GM19043 (cell line): ENCODE measurements at regions not wholly inside any gene's neighbourhood (a gene's known extent, or its start where the extent isn't known, plus 50 kb on each side); places are given as distances from the start of the nearest gene placed in this dataset.
"Not testable (repeated sequence)": the region's sequence is repeated elsewhere in the genome, so short reads cannot be mapped to it uniquely, and the experiment has no call there.

ENCODE experiments used
- ATAC-seq: cut with Tn5 transposase; IDR thresholded peaks from one replicate; pipeline ENCODE4 v1.9.1; 2021; ENCODE audit warnings: low read depth; ENCODE audit not compliant: unreplicated experiment

- ATAC-seq: no peak
These were observed 82.9 kb upstream of the THBS1 start for GRCh38 chr15:39497759-39498565.

GRCh38 chr15:39498629-39499028 lies 82.2 kb upstream of the THBS1 start:
- no peak for ATAC-seq

- no peak for ATAC-seq
These were observed 81.8 kb upstream of the THBS1 start for GRCh38 chr15:39499042-39499441.

DNA sequence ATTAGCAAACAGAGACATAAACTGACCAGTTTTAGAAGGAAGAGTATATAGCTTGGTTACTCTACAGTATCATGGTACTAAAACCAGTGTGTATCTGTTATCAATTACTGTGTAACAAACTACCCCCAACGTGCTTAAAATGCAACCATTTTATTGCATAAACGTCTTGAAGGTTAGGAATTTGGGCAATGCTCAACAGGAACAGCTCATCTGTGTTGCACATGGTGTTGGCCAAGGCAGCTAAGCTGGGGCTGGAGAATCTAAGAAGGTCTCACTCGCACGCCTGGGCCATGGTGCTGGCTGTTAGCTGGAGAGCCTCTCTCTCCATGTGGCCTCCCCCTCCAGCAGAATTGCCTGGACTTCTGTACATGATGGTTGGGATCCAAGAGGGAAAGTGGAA lies 81.2 kb upstream of the THBS1 start:
- no peak for ATAC-seq

- ATAC-seq: no peak
These were observed 79.4 kb upstream of the THBS1 start for GRCh38 chr15:39501366-39502081.

- ATAC-seq: no peak
These were observed 78.8 kb upstream of the THBS1 start for GRCh38 chr15:39502082-39502447.

DNA sequence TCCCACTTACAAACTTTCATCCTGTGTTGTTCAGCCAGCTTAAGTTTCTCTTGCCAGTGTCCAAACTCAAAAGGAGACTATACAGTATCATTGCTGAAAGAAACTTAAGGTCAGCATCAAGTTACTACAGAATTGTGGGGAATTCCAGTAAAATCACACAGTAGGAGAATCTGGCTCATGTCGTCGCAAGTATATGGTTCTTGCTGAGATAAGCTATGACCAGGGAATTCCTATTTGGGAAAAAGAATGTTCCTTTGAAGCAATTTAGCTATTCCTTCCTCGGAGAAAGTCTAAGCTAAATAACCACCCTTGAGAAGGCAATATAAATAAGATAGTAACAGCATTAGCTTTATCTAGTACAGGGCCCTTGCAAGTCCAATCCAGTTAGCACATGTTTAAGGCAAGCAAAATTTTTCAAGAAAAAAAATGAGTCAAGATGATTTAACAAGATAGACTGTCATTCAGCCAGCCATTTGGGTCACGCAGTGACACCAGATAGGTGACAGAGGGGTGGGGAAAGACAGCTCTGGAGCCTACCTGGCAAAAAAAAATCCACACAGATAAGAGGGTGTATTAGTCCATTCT lies 78.2 kb upstream of the THBS1 start:
- no peak for ATAC-seq

- no peak for ATAC-seq
These were observed 77.4 kb upstream of the THBS1 start for GRCh38 chr15:39503526-39503925.

- no peak for ATAC-seq
These were observed 76.1 kb upstream of the THBS1 start for GRCh38 chr15:39504808-39505207.

- ATAC-seq: no peak
These were observed 74.7 kb upstream of the THBS1 start for GRCh38 chr15:39506146-39506545.

DNA sequence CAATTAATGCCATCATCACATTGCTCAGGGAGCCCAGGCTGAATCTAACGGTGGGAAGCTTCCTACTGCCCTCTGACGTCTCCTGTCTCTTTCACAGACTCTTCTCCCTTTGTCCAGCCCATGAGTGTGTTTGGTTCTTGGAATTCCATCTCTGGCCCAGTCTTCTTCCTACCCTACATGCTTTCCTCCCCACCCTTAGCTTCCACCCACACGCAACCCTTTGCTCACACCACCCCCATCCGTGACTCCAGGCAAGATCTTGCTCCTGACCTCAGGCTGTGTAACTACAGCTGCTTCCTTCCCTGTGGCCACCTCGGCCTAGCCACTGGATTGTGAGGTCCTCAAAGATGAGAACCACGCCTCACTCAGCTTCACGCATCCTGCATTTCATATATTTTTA lies 72.3 kb upstream of the THBS1 start:
- ATAC-seq: no peak

GRCh38 chr15:39510001-39510701 lies 70.7 kb upstream of the THBS1 start:
- no peak for ATAC-seq

GRCh38 chr15:39511000-39511915 lies 69.6 kb upstream of the THBS1 start:
- ATAC-seq: no peak

DNA sequence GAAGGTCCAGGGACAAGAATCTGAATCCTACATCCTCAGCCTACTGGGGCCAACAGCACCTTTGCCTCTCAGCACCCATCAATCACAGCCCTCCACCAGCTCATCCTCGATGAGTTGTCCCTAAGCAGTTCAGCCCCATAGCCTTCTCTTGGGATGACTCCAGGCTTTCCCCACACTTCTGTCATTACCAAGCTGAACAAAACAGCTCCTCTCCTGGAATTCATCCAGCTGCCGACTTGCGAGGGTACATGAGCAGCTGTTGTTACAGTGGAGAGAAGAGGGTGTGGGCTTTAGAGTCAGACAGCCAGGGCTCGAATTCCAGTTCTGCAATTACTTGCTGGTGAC lies 69.0 kb upstream of the THBS1 start:
- no peak for ATAC-seq

DNA sequence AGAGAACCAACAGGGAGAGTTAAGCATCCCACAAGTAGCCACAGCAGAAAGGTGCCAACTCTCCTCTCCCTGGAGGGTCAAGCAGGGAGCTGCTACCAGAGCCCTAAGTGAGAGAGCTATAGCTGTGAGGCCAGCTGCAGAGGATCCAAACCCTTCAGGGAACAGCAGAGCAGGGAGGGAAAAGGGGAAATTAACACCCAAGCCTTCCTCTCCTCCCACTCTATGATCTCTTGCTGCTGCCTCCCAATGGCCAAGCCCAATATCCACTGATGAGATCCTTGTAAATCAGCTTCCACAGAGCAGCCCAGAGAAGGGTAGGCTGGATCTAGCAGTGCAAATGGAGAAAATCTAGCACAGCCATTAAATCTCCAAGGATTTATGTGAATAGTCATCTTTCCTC lies 68.2 kb upstream of the THBS1 start:
- no peak for ATAC-seq

DNA sequence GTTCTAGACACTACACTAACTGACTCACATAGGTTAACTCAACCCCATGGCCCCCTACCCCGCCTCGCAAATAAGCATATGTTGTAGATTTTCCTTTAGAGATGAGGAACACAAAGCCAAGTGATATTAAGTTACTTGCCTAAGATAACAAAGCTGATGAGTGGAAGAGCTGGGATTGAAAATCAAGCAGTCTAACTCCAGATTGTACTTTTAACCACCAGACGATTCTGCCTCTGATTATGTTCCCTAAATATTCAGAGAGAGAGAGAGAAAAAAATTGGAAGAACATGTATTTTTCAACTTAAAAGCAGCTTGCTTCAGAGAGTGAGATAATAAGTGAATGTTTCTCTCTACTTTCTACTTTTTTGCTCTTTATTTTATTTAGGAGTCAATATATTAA lies 66.9 kb upstream of the THBS1 start:
- ATAC-seq: no peak

DNA sequence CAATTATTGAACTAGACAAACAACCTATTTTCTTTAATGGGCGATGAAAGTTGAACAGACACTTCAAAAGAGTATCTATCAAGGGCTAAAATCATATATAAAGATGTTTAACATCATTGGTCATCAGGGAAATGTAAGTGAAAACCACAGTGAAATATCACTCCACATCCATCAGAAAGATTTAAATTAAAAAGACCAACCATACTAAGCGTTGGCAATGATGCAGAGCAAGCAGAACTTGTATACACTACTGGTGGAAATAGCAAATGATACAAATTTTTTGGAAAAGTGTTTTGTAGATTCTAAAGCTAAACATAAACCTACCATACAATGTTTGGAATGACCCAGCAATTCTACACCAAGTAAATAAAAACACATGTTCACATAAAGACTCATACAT lies 65.9 kb upstream of the THBS1 start:
- ATAC-seq: no peak

DNA sequence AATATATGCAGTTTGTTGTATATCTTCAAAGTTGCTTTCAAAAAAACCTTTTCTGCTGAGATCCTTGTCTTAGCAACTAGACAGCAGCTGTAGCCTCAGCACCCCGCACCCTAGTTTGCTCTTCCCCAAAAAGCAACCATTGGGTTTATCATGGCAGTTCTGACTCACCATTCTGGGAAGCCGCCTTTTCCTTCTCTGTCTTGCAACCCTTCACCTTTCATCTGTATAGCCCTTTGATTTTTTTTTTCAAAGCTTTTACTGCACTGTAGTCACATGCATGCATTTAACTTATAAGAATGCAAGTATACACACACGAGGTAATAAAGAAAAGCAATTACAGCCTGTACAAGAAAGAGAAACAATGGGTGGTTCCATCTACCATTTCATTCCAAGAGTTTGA lies 65.1 kb upstream of the THBS1 start:
- ATAC-seq: no peak

- ATAC-seq: no peak
These were observed 63.6 kb upstream of the THBS1 start for GRCh38 chr15:39517122-39517855.

- not testable (repeated sequence) for ATAC-seq
These were observed 56.9 kb upstream of the THBS1 start for GRCh38 chr15:39523968-39524367.
